HFF-Myc (cell line): ENCODE measurements at regions not wholly inside any gene's neighbourhood (a gene's known extent, or its start where the extent isn't known, plus 50 kb on each side); places are given as distances from the start of the nearest gene placed in this dataset.

Experiments
- DNase-seq: peaks from one replicate; pipeline ENCODE4 v3.0.0-alpha.2; 2011; ENCODE audit warnings: low read depth; ENCODE audit errors: extremely low read depth
- H3K4me3 ChIP-seq: replicated peaks from 2 replicates; pipeline ENCODE4 v1.5.1; 2011; ENCODE audit warnings: low read depth, mild to moderate bottlenecking, control low read depth, low read length
- TF ChIP-seq, protein P1 (sequence below): IDR thresholded peaks from 2 replicates; pipeline ENCODE4 v1.5.1; 2012; ENCODE audit warnings: mild to moderate bottlenecking, low read depth, low read length, control low read depth; ENCODE audit errors: missing control alignments

DNA sequence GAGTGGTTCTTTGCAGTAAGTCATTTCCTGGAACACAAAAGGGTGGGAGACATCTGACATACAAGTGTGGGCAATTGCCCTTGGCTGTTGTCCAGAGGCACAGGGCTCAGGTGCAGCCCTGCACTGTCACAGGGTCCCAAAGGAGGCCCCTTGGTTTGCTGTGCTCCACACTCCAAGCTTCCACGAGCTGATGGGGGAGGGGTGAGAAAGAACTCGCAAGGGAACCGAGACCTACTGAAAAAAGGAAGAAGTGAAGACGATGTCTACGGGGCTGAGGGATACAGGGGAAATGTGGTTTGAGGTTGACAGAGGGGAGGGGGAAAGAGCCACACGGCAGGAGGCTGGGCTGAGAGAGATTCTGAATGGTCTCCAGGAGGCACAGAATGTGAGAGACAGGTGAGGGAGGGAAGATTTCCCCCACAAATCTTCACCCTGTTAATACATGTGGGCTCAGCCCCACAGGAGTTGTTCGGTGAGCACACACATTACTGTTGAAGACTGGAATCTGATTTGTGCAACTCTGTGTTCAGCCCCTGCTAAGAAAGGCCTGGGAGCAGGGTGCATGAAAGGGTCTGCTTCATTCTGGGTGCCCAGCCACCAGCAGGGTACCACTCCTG, 123.4 kb downstream of the LY86 start:
- TF ChIP-seq, protein P1, sequence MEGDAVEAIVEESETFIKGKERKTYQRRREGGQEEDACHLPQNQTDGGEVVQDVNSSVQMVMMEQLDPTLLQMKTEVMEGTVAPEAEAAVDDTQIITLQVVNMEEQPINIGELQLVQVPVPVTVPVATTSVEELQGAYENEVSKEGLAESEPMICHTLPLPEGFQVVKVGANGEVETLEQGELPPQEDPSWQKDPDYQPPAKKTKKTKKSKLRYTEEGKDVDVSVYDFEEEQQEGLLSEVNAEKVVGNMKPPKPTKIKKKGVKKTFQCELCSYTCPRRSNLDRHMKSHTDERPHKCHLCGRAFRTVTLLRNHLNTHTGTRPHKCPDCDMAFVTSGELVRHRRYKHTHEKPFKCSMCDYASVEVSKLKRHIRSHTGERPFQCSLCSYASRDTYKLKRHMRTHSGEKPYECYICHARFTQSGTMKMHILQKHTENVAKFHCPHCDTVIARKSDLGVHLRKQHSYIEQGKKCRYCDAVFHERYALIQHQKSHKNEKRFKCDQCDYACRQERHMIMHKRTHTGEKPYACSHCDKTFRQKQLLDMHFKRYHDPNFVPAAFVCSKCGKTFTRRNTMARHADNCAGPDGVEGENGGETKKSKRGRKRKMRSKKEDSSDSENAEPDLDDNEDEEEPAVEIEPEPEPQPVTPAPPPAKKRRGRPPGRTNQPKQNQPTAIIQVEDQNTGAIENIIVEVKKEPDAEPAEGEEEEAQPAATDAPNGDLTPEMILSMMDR = no peak
- no peak for DNase-seq
- H3K4me3 ChIP-seq = no peak overlapping the region

DNA sequence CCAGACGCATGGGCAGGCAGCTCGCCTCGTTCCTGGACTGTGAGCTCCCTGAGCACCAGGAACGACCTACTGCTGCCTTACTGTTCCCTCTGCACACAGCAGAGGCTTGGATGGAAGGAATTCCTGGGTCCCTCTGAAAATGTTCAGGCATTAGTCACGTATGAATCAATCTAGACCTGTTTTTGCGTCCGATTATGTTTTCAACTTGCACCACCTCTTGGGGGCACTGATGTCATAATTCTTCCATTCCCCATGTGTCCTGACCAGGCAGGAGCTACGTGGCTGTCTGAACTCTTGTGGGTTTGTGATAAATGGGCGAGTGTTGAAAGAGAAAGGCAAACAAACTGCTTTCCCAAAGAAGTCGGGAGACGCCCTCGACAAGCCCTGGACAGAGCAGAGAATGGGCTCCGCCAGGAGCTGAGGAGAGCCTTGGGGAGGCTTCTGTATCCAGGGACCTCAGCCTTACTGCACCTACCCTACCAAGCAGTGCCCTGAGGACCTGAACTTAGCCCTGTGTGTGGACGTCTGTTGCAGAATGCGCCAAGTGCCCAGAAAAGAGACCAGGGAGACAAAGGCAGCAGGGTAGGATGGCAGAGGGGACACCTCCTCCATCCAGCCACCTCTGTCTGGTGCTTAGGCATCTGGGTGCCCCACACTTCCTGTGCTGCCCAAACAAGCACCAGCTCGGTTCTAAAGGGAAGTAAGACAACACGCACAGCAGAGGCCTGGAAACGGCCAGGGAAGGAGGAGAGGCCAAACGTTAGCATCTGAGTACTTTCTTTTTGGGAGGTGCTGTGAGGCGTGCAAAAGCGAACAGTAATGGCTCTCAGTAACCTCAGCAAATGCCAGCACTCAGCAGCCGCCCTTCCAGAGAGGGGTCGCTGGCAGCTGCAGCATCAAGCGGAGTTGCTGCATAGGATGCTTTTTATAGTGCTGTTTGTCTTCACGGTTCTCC, 124.2 kb downstream of the LY86 start:
- TF ChIP-seq, protein P1 = no peak
- no peak overlapping the region for H3K4me3 ChIP-seq
- no peak for DNase-seq

DNA sequence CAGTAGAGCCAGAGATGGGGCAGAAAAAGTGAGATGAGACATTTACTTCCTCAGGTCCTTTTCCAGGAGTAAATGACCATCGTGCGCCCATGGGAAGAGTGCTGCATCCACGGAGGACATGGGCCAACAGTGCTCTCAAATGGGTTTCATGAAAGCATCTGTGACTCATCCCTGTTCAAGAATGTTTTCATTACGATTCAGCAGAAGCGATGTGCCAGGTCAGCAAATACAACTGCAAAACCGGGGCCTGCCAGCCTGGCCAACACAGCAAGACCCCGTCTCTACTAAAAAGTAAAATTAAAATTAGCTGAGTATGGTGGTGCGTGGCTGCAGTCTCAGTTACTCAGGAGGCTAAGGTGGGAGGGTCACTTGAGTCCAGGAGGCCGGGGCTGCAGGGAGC, 125.1 kb downstream of the LY86 start:
- TF ChIP-seq, protein P1 = no peak
- no peak for DNase-seq
- no peak overlapping the region for H3K4me3 ChIP-seq

DNA sequence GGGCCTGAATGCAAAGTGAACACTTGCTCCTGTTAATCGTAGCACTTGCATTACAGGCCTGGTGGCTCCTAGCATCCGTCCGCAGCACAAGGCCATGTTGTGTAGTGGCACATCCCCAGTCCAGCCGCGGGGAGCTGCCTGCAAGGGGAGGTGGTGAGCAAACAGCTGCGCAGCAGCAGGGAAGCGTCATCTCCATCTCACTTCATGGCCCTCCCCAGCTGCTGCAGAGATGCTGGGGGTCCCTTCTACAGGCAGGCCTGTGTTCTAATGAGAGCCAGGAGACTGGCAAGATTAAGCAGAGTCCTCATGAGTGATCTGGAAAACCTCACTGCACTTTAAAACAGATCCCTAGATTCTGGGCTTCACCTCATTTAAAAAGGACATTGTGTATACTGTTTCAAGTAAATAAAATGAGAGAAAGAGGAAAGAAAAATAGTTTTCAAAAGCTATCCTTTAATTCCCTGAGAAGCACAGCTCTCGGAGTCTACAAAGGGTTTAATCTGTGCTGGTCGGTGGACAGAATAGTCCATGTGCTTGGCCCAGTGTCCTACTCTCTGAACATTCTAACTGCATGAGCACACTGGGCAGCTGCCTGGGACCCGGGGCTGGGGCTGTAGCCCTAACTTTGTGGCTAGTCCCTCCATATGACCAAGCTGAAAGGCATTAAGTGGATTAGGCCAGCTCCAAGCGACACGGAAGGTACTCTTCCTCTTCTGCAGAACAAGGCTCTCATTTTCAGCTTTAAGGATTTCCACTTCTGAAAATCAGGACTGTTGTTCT, 125.8 kb downstream of the LY86 start:
- TF ChIP-seq, protein P1 = no peak
- no peak overlapping the region for H3K4me3 ChIP-seq
- DNase-seq = no peak

DNA sequence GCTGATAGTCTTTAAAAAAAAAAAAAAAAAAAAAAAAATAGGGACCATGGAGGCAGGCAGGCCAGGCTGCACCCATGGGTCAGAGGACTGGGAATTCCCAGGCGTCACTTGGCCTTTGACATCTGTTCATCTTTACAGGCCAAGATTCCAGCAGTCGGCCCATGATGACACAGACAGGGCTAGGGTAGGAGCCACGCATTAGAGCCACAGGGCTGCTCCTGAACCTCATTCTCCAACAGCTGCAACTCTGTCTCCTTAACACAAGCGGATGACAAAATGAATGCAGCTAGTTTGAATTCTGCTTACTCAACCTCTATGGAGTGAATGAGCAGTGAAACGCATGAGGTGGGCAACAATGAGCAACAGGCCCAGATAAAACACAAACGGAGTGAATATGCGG, 126.4 kb downstream of the LY86 start:
- no peak for DNase-seq
- no peak overlapping the region for H3K4me3 ChIP-seq
- TF ChIP-seq, protein P1 = no peak

DNA sequence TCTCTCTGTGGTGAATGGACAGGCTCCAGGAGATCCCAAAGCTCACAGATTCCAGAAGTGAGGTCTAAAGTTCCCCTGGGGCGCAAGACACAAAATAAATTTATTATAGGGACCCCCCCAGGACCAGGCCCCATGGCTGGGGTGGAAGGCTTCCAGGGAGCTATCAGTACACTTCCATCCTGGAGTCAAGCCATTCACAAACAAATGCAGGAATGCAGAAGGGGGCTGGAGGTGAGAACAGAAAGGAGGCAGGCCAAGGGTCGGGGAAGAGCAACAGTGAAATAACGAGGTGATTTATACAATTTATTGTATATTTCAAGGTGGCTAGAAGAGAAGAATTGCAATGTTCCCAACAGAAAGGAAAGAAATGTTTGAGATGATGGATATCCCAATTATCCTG, 126.9 kb downstream of the LY86 start:
- no peak overlapping the region for H3K4me3 ChIP-seq
- TF ChIP-seq, protein P1 = no peak
- DNase-seq = no peak
